ENCODE measurements at regions not wholly inside any gene's neighbourhood (a gene's known extent, or its start where the extent isn't known, plus 50 kb on each side); places are given as distances from the start of the nearest gene placed in this dataset.

GRCh38 chr18:57991552-57991951, 52.5 kb upstream of the NEDD4L start:
- DNase-seq (ENCODE audit: low read depth in 2 of 3, low spot score in 2 of 3) = no peak

GRCh38 chr18:57989536-57989935, 54.5 kb upstream of the NEDD4L start:
- no peak for DNase-seq (ENCODE audit: low read depth in 2 of 3, low spot score in 2 of 3)

GRCh38 chr18:57984490-57985115, 59.4 kb upstream of the NEDD4L start:
- no peak for DNase-seq (ENCODE audit: low read depth in 2 of 3, low spot score in 2 of 3)

- no peak for DNase-seq (ENCODE audit: low read depth in 2 of 3, low spot score in 2 of 3)
These were observed 60.1 kb upstream of the NEDD4L start for GRCh38 chr18:57983965-57984364.

- no peak for DNase-seq (ENCODE audit: low read depth in 2 of 3, low spot score in 2 of 3)
These were observed 60.6 kb upstream of the NEDD4L start for GRCh38 chr18:57983472-57983871.

- no peak for DNase-seq (ENCODE audit: low read depth in 2 of 3, low spot score in 2 of 3)
These were observed 61.5 kb upstream of the NEDD4L start for GRCh38 chr18:57982372-57983021.

- DNase-seq (ENCODE audit: low read depth in 2 of 3, low spot score in 2 of 3) = no peak
These were observed 62.6 kb upstream of the NEDD4L start for GRCh38 chr18:57981308-57982028.

GRCh38 chr18:57980573-57981307, 63.3 kb upstream of the NEDD4L start:
- DNase-seq (ENCODE audit: low read depth in 2 of 3, low spot score in 2 of 3) = no peak

- DNase-seq (ENCODE audit: low read depth in 2 of 3, low spot score in 2 of 3) = no peak
These were observed 67.7 kb upstream of the NEDD4L start for GRCh38 chr18:57976230-57976773.

- DNase-seq (ENCODE audit: low read depth in 2 of 3, low spot score in 2 of 3) = no peak
These were observed 68.2 kb upstream of the NEDD4L start for GRCh38 chr18:57975805-57976204.

- no peak for DNase-seq (ENCODE audit: low read depth in 2 of 3, low spot score in 2 of 3)
These were observed 69.3 kb upstream of the NEDD4L start for GRCh38 chr18:57974585-57975265.

GRCh38 chr18:57973889-57974288, 70.1 kb upstream of the NEDD4L start:
- DNase-seq (ENCODE audit: low read depth in 2 of 3, low spot score in 2 of 3) = no peak

GRCh38 chr18:57970356-57971095, 73.5 kb upstream of the NEDD4L start:
- no peak for DNase-seq (ENCODE audit: low read depth in 2 of 3, low spot score in 2 of 3)

GRCh38 chr18:57969824-57970223, 74.2 kb upstream of the NEDD4L start:
- no peak for DNase-seq (ENCODE audit: low read depth in 2 of 3, low spot score in 2 of 3)

- no peak for DNase-seq (ENCODE audit: low read depth in 2 of 3, low spot score in 2 of 3)
These were observed 78.8 kb upstream of the NEDD4L start for GRCh38 chr18:57965246-57965645.

- no peak for DNase-seq (ENCODE audit: low read depth in 2 of 3, low spot score in 2 of 3)
These were observed 82.0 kb upstream of the NEDD4L start for GRCh38 chr18:57961876-57962505.

GRCh38 chr18:57961411-57961810, 82.6 kb upstream of the NEDD4L start:
- no peak for DNase-seq (ENCODE audit: low read depth in 2 of 3, low spot score in 2 of 3)

- DNase-seq (ENCODE audit: low read depth in 2 of 3, low spot score in 2 of 3) = no peak
These were observed 84.7 kb upstream of the NEDD4L start for GRCh38 chr18:57959278-57959677.

GRCh38 chr18:57957210-57957609, 86.8 kb upstream of the NEDD4L start:
- DNase-seq (ENCODE audit: low read depth in 2 of 3, low spot score in 2 of 3) = no peak

GRCh38 chr18:57956491-57956890, 87.5 kb upstream of the NEDD4L start:
- DNase-seq (ENCODE audit: low read depth in 2 of 3, low spot score in 2 of 3) = no peak

Data from activated CD8-positive, alpha-beta memory T cell treated with anti-CD3 and anti-CD28 coated beads for 48 hours (primary cell).